K562 (cell line): ENCODE measurements at regions not wholly inside any gene's neighbourhood (a gene's known extent, or its start where the extent isn't known, plus 50 kb on each side); places are given as distances from the start of the nearest gene placed in this dataset.

Source experiments
- ATAC-seq: fragments of 200-7000 bp; cut with Tn5 transposase; 3 replicates; pipeline ENCODE4 v1.9.1; 2020; ENCODE audit warnings: moderate library complexity
- BruUV-seq: library from RNA; stranded (reverse); fragments of 400-500 nt; replicated peaks from 2 replicates; lab custom pipeline; 2021; lab: Mats Ljungman, UMichigan
- CTCF ChIA-PET: fragments of 300-600 bp; formaldehyde crosslinking; extraction: SDS; loops from one replicate; lab custom pipeline; 2021; ENCODE audit warnings: low intra/inter-chr PET ratio; lab: Yijun Ruan, JAX
- POLR2A ChIA-PET: fragments of 300-600, 350-650 bp; sonication (Branson Sonifier 250); formaldehyde crosslinking; extraction: SDS; loops from one replicate; lab custom pipeline; 2021; ENCODE audit warnings: antibody characterized with exemption, inconsistent platforms; lab: Yijun Ruan, JAX
- DNase-seq, 4 experiments: peaks; one replicate each; pipeline versions ENCODE4 v3.0.0 to v3.0.0-alpha.2; 2011 to 2018; ENCODE audit warnings: low spot score in 3 of 4, mixed read lengths in 3 of 4; ENCODE audit errors: extremely low read depth in 1 of 4
- FAIRE-seq: peaks from 2 replicates; lab custom pipeline; 2011; peaks lifted over from hg19 to GRCh38; lab: Jason Lieb, UNC
- H2AFZ ChIP-seq: 2 replicates; pipeline ENCODE4 v1.6.0; 2011; ENCODE audit warnings: low read depth, low read length, control low read depth, inconsistent platforms
- H3K27ac ChIP-seq: fragments of 200-600 bp; 3 replicates; pipeline ENCODE4 v1.8.0; 2011; ENCODE audit warnings: low read depth, mild to moderate bottlenecking, control low read depth, inconsistent platforms, low read length, moderate library complexity, mixed read lengths; ENCODE audit errors: extremely low read depth
- H3K27me3 ChIP-seq, 2 experiments: fragments of 300-600 bp in 1 of 2; 2 replicates in 1 of 2; 3 replicates in 1 of 2; pipeline versions ENCODE4 v1.6.0 to v1.8.0; 2011; ENCODE audit warnings: inconsistent platforms in 2 of 2, low read length in 2 of 2, mild to moderate bottlenecking in 1 of 2, mixed read lengths in 1 of 2, moderate library complexity in 1 of 2; ENCODE audit not compliant: control insufficient read depth in 2 of 2, insufficient read depth in 2 of 2
- H3K36me3 ChIP-seq: fragments of 300-600 bp; 3 replicates; pipeline ENCODE4 v1.8.0; 2011; ENCODE audit warnings: mild to moderate bottlenecking, low read length, inconsistent platforms; ENCODE audit not compliant: control insufficient read depth, insufficient read depth
- H3K4me1 ChIP-seq, 2 experiments: fragments of 200-600 bp in 1 of 2; replicated peaks in 1 of 2; 2 replicates in 1 of 2; 3 replicates in 1 of 2; pipeline versions ENCODE4 v1.5.1 to v1.8.0; 2011; ENCODE audit warnings: inconsistent platforms in 2 of 2, low read length in 2 of 2, mild to moderate bottlenecking in 1 of 2, mixed read lengths in 1 of 2, moderate library complexity in 1 of 2; ENCODE audit not compliant: control insufficient read depth in 2 of 2, insufficient read depth in 2 of 2
- H3K4me2 ChIP-seq: 2 replicates; pipeline ENCODE4 v1.6.1; 2011; ENCODE audit warnings: low read length, control low read depth, inconsistent platforms, mixed read lengths; ENCODE audit not compliant: insufficient read depth
- H3K4me3 ChIP-seq: fragments of 200-600 bp; sonication (generic), shearing (Covaris generic); 2 replicates; pipeline ENCODE4 v1.5.1; 2016; ENCODE audit warnings: control low read depth, inconsistent platforms
- H3K79me2 ChIP-seq: fragments of 200-600 bp; 3 replicates; pipeline ENCODE4 v1.8.0; 2011; ENCODE audit warnings: low read length, inconsistent platforms; ENCODE audit not compliant: control insufficient read depth, insufficient read depth
- H3K9ac ChIP-seq, 2 experiments: 2 replicates each; pipeline versions ENCODE4 v1.6.0 to v1.6.1; 2011; ENCODE audit warnings: low read depth in 2 of 2, low read length in 2 of 2, control low read depth in 1 of 2, inconsistent platforms in 1 of 2, mild to moderate bottlenecking in 1 of 2, mixed read lengths in 1 of 2; ENCODE audit not compliant: insufficient read depth in 1 of 2
- H3K9me1 ChIP-seq: one replicate; pipeline ENCODE4 v1.6.0; 2011; ENCODE audit warnings: inconsistent platforms, mild to moderate bottlenecking, low read length, moderate library complexity; ENCODE audit not compliant: control insufficient read depth, insufficient read depth
- H3K9me3 ChIP-seq: replicated peaks from 2 replicates; pipeline ENCODE4 v1.5.1; 2011; ENCODE audit warnings: low read depth, low read length, inconsistent platforms; ENCODE audit not compliant: control insufficient read depth, insufficient read depth
- H4K20me1 ChIP-seq: replicated peaks from 2 replicates; pipeline ENCODE4 v1.6.1; 2011; ENCODE audit warnings: low read length, inconsistent platforms, mixed read lengths; ENCODE audit not compliant: control insufficient read depth, insufficient read depth
- BCLAF1 ChIP-seq, 2 experiments: fragments of 450-650 bp in 1 of 2; IDR thresholded peaks; 2 replicates each; pipeline ENCODE4 v1.6.1; 2011 to 2017; ENCODE audit warnings: low read depth in 2 of 2, antibody characterized with exemption in 1 of 2, borderline replicate concordance in 1 of 2, low read length in 1 of 2, mild to moderate bottlenecking in 1 of 2, mixed read lengths in 1 of 2; ENCODE audit not compliant: control insufficient read depth in 1 of 2
- BRF1 ChIP-seq: IDR thresholded peaks from 3 replicates; pipeline ENCODE4 v1.6.1; 2011; ENCODE audit warnings: borderline replicate concordance, mild to moderate bottlenecking; ENCODE audit not compliant: insufficient read length; ENCODE audit errors: extremely low read depth
- HDAC2 ChIP-seq: fragments of 450-650 bp; IDR thresholded peaks from 2 replicates; pipeline ENCODE4 v1.6.1; 2016; ENCODE audit warnings: mild to moderate bottlenecking
- KLF1 ChIP-seq: fragments of 450-650 bp; IDR thresholded peaks from 2 replicates; pipeline ENCODE4 v1.6.1; 2016; ENCODE audit warnings: missing genetic modification characterization, missing compliant biosample characterization
- LARP7 ChIP-seq: fragments of 450-650 bp; IDR thresholded peaks from 2 replicates; pipeline ENCODE4 v1.6.1; 2016
- MAFG ChIP-seq: fragments of 450-650 bp; conservative IDR thresholded peaks from 2 replicates; pipeline ENCODE4 v1.6.1; 2016; ENCODE audit warnings: missing genetic modification characterization, missing compliant biosample characterization
- MYBL2 ChIP-seq, 2 experiments: fragments of 450-650 bp in 1 of 2; sonication (generic) in 1 of 2; formaldehyde crosslinking in 1 of 2; IDR thresholded peaks; 2 replicates each; pipeline versions ENCODE4 v1.6.1 to v1.8.1; 2017 to 2022; ENCODE audit warnings: borderline replicate concordance in 1 of 2, inconsistent platforms in 1 of 2, low read depth in 1 of 2, mild to moderate bottlenecking in 1 of 2, missing genetic modification reagents in 1 of 2, moderate library complexity in 1 of 2
- SIN3B ChIP-seq: fragments of 450-650 bp; IDR thresholded peaks from 2 replicates; pipeline ENCODE4 v1.6.1; 2017; ENCODE audit warnings: low read depth, mild to moderate bottlenecking, moderate library complexity
- SMARCA4 ChIP-seq: fragments of 450-650 bp; IDR thresholded peaks from 2 replicates; pipeline ENCODE4 v1.6.1; 2016
- TFAM ChIP-seq: fragments of 250-450 bp; sonication (Bioruptor Pico); conservative IDR thresholded peaks from 2 replicates; pipeline ENCODE4 v1.5.0; 2021; ENCODE audit warnings: mild to moderate bottlenecking, moderate library complexity
- YY1 ChIP-seq, 3 experiments: IDR thresholded peaks; 2 replicates each; pipeline ENCODE4 v1.6.1; 2011; ENCODE audit warnings: low read length in 2 of 3, mild to moderate bottlenecking in 2 of 3, moderate library complexity in 2 of 3, borderline replicate concordance in 1 of 3, control low read depth in 1 of 3, low read depth in 1 of 3; ENCODE audit not compliant: insufficient read depth in 3 of 3, insufficient replicate concordance in 2 of 3, control insufficient read depth in 1 of 3, insufficient read length in 1 of 3; ENCODE audit errors: extremely low read depth in 1 of 3
- ZNF232 ChIP-seq: sonication (generic); formaldehyde crosslinking; IDR thresholded peaks from 2 replicates; pipeline ENCODE4 v1.8.0; 2022; ENCODE audit warnings: mild to moderate bottlenecking, missing genetic modification reagents
- ZNF253 ChIP-seq: fragments of 250-450 bp; sonication (Bioruptor Pico); conservative IDR thresholded peaks from 2 replicates; pipeline ENCODE4 v1.6.1; 2021; ENCODE audit warnings: mild to moderate bottlenecking
- ZNF778 ChIP-seq: fragments of 450-650 bp; formaldehyde crosslinking; IDR thresholded peaks from 2 replicates; pipeline ENCODE4 v1.4.0; 2020; ENCODE audit warnings: mild to moderate bottlenecking, moderate library complexity
- WGBS: fragments of 100-300 bp; shearing (Covaris generic); methylation state at CpG from one replicate; pipeline ENCODE4 v1.1.6; 2016; ENCODE audit warnings: low coverage, mixed read lengths; ENCODE audit not compliant: insufficient coverage; ENCODE audit errors: missing lambda C conversion rate; 5-methylcytosine and 5-hydroxymethylcytosine counted together
- in situ Hi-C: fragments of 300-500 bp; cut with MboI; formaldehyde crosslinking; loops from 4 replicates; pipeline ENCODE4 v1.15.0; 2018; ENCODE audit warnings: inconsistent platforms, mixed read lengths
- intact Hi-C: fragments of 100-400 bp; cut with micrococcal nuclease; formaldehyde crosslinking; loops from 2 replicates; pipeline ENCODE4 v1.14.2; 2022

- Histone ChIP-seq H2AFZ (no peak overlapping the region), H3K9ac (no peak overlapping the region)
- TF ChIP-seq ZNF253 (CRISPR knock-in tag): no peak
- no peak for TF ChIP-seq YY1 (IDR thresholded peaks at IDR 0.05; ENCODE audit: borderline replicate concordance in 1 of 3, control insufficient read depth in 1 of 3, extremely low read depth in 1 of 3, insufficient read depth in 3 of 3, insufficient read length in 1 of 3, insufficient replicate concordance in 2 of 3, low read depth in 1 of 3, low read length in 2 of 3)
- no peak for TF ChIP-seq KLF1
- TF ChIP-seq MAFG (tag): no peak
- TF ChIP-seq TFAM (CRISPR knock-in tag): no peak
- no peak for TF ChIP-seq BCLAF1 (IDR thresholded peaks at IDR 0.05; ENCODE audit: borderline replicate concordance in 1 of 2, control insufficient read depth in 1 of 2, low read depth in 2 of 2, low read length in 1 of 2)
- no peak for TF ChIP-seq BRF1
- TF ChIP-seq ZNF232 (CRISPR knock-in tag): no peak
- TF ChIP-seq ZNF778 (CRISPR knock-in tag): no peak
- TF ChIP-seq HDAC2: no peak
- TF ChIP-seq MYBL2 (IDR thresholded peaks at IDR 0.05; ENCODE audit: low read depth): no peak
- no peak for TF ChIP-seq MYBL2 (CRISPR knock-in tag; IDR thresholded peaks at IDR 0.05; ENCODE audit: borderline replicate concordance)
- TF ChIP-seq LARP7: no peak
- TF ChIP-seq SIN3B: no peak
- TF ChIP-seq SMARCA4: no peak
Observed at GRCh38 chr16:86382774-86383407, 127.4 kb upstream of the FOXF1 start.

More at GRCh38 chr16:86382774-86383407, 127.4 kb upstream of the FOXF1 start:
- ChIA-PET POLR2A (interaction anchor here (0.7 kb wide), 1 partner anchor 255 kb away, joined by 3 read pairs; no protein-coding TSS in a partner anchor), CTCF (no interaction called here)
- DNase-seq (no peak), FAIRE-seq (no peak), ATAC-seq (no peak)
- Histone ChIP-seq H3K9me1 (no peaks in the 10 kb centered on the region), H4K20me1 (no peaks in the 10 kb centered on the region; the same call in 1 of the 2 replicates), H3K36me3 (no peaks in the 10 kb centered on the region), H3K27me3 (peaks cover 9 to 64% of the 10 kb centered on the region in 2 experiments; a peak in 4 of 5 replicates), H3K27ac (no peak overlapping the region), H3K9me3 (no peaks in the 10 kb centered on the region), H3K4me3 (no peak overlapping the region), H3K4me1 (peaks cover 0 to 4% of the 10 kb centered on the region in 2 experiments; a peak in 1 of 5 replicates), H3K4me2 (no peak overlapping the region), H3K79me2 (no peaks in the 10 kb centered on the region)
- no TSS peak for BruUV-seq
- intact Hi-C loops: no loop called here
- in situ Hi-C loops: no loop called here
- WGBS: 7% methylated on average over 15 of the region's 15 CpGs
